Karpas-422 (cell line): ENCODE measurements at regions not wholly inside any gene's neighbourhood (a gene's known extent, or its start where the extent isn't known, plus 50 kb on each side); places are given as distances from the start of the nearest gene placed in this dataset.

ENCODE experiments used
- DNase-seq: peaks from one replicate; pipeline ENCODE4 v3.0.0-alpha.2; 2015
- H2AFZ ChIP-seq: fragments of 200-600 bp; sonication (generic); 2 replicates; pipeline ENCODE4 v1.6.1; 2014; ENCODE audit warnings: antibody characterized with exemption, low read length, mixed read lengths
- H3K27ac ChIP-seq: fragments of 200-600 bp; sonication (generic); 2 replicates; pipeline ENCODE4 v1.5.1; 2014; ENCODE audit warnings: mild to moderate bottlenecking, low read length, moderate library complexity
- H3K27me3 ChIP-seq: fragments of 200-600 bp; sonication (generic); 2 replicates; pipeline ENCODE4 v1.6.1; 2014; ENCODE audit warnings: low read length, mixed read lengths
- H3K36me3 ChIP-seq: fragments of 200-600 bp; sonication (generic); 2 replicates; pipeline ENCODE4 v1.6.1; 2014; ENCODE audit warnings: low read length, mixed read lengths; ENCODE audit not compliant: insufficient read depth
- H3K4me1 ChIP-seq: fragments of 200-600 bp; sonication (generic); 2 replicates; pipeline ENCODE4 v1.6.1; 2014; ENCODE audit warnings: mild to moderate bottlenecking, low read length, mixed read lengths
- H3K4me2 ChIP-seq: fragments of 200-600 bp; sonication (generic); 2 replicates; pipeline ENCODE4 v1.6.1; 2014; ENCODE audit warnings: low read length, low read depth, mild to moderate bottlenecking; ENCODE audit not compliant: poor library complexity, severe bottlenecking
- H3K4me3 ChIP-seq: fragments of 200-600 bp; sonication (generic); 2 replicates; pipeline ENCODE4 v1.5.1; 2014; ENCODE audit warnings: mild to moderate bottlenecking, antibody characterized with exemption, low read length, mixed read lengths
- H3K79me2 ChIP-seq: fragments of 200-600 bp; sonication (generic); 2 replicates; pipeline ENCODE4 v1.6.1; 2014; ENCODE audit warnings: mild to moderate bottlenecking, low read length, mixed read lengths
- H3K9ac ChIP-seq: fragments of 200-600 bp; sonication (generic); 2 replicates; pipeline ENCODE4 v1.6.0; 2014; ENCODE audit warnings: low read length
- H3K9me2 ChIP-seq: fragments of 200-600 bp; sonication (generic), shearing (Covaris generic); replicated peaks from 2 replicates; pipeline ENCODE4 v1.6.0; 2014; ENCODE audit warnings: mild to moderate bottlenecking, low read length, moderate library complexity; ENCODE audit not compliant: insufficient read depth
- H3K9me3 ChIP-seq: fragments of 300-700, 200-600 bp; sonication (generic); 2 replicates; pipeline ENCODE4 v1.6.1; 2014; ENCODE audit warnings: low read length, mixed read lengths
- H4K20me1 ChIP-seq: fragments of 200-600 bp; sonication (generic); 2 replicates; pipeline ENCODE4 v1.6.1; 2014; ENCODE audit warnings: mild to moderate bottlenecking, antibody characterized with exemption, low read length, low read depth; ENCODE audit not compliant: insufficient read depth

DNA sequence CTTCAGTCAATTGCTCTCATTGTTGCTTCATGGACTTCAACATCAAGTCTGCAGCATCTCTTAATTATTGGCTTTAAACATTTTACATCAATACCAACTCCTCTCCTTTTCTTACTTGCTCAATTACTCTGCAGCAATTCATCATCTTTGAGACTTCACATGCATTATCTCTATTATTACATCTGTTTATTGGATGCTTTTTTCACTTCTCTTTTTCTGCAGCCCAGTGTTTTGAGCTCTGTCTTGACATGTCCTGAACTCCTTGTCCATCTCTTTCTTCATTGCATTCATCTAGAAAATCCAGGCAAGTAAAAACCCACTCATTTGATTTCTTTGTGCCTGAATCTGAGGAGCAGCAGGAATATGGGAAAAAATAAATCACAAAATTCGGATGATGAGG, 647.9 kb downstream of the PLCL1 start:
- Histone ChIP-seq H3K27ac (no peak overlapping the region), H3K4me1 (no peaks in the 10 kb centered on the region), H3K36me3 (no peaks in the 10 kb centered on the region), H3K9me3 (no peaks in the 10 kb centered on the region), H2AFZ (no peak overlapping the region), H3K27me3 (no peaks in the 10 kb centered on the region), H4K20me1 (no peaks in the 10 kb centered on the region), H3K9me2 (no peaks in the 10 kb centered on the region), H3K9ac (no peak overlapping the region), H3K79me2 (no peaks in the 10 kb centered on the region), H3K4me2 (no peak overlapping the region), H3K4me3 (no peak overlapping the region)
- DNase-seq, result no peak

DNA sequence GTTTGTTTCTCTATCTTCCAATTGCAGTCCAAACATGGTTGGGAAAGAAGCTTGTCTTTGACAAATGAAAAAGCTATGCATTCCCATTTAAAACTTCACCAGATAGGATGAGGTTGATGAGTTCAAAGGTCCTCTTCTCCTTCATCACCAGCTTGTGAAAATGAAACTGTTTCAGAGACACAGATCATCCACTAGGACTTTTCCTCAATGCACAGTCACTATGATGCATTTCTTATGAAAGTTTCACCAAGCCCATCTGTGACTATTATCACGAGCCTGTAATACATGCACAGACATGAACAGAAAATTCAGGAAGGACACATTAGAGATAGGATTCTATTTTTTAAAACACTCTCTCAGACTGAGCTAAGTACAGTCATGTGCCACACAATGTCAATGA, 644.4 kb downstream of the PLCL1 start:
- Histone ChIP-seq H3K4me1 (no peaks in the 10 kb centered on the region), H3K9me2 (no peaks in the 10 kb centered on the region), H3K9me3 (no peaks in the 10 kb centered on the region), H3K9ac (no peak overlapping the region), H4K20me1 (no peaks in the 10 kb centered on the region), H2AFZ (no peak overlapping the region), H3K27ac (no peak overlapping the region), H3K36me3 (no peaks in the 10 kb centered on the region), H3K4me2 (no peak overlapping the region), H3K4me3 (no peak overlapping the region), H3K27me3 (no peaks in the 10 kb centered on the region), H3K79me2 (no peaks in the 10 kb centered on the region)
- no peak for DNase-seq

GRCh38 chr2:198444800-198445287, 640.5 kb downstream of the PLCL1 start:
- Histone ChIP-seq H3K4me2 (no peak overlapping the region), H3K9me3 (no peaks in the 10 kb centered on the region), H3K27ac (no peak overlapping the region), H4K20me1 (no peaks in the 10 kb centered on the region), H3K79me2 (no peaks in the 10 kb centered on the region), H3K9ac (no peak overlapping the region), H3K9me2 (no peaks in the 10 kb centered on the region), H3K4me3 (no peak overlapping the region), H3K27me3 (no peaks in the 10 kb centered on the region), H3K36me3 (no peaks in the 10 kb centered on the region), H2AFZ (no peak overlapping the region), H3K4me1 (peaks cover 3% of the 10 kb centered on the region; the same call in 1 of the 2 replicates)
- DNase-seq, result no peak

- H3K27ac ChIP-seq, result no peak overlapping the region
- no peak overlapping the region for H2AFZ ChIP-seq
- H4K20me1 ChIP-seq, result no peaks in the 10 kb centered on the region
- DNase-seq, result no peak
- H3K4me2 ChIP-seq, result no peak overlapping the region
- H3K9ac ChIP-seq, result no peak overlapping the region
- no peaks in the 10 kb centered on the region for H3K9me3 ChIP-seq
- no peaks in the 10 kb centered on the region for H3K9me2 ChIP-seq
- H3K79me2 ChIP-seq, result no peaks in the 10 kb centered on the region
- H3K4me1 ChIP-seq, result peaks cover 3% of the 10 kb centered on the region; the same call in 1 of the 2 replicates
- H3K27me3 ChIP-seq, result peaks cover 3% of the 10 kb centered on the region; the same call in 1 of the 2 replicates
- H3K36me3 ChIP-seq, result no peaks in the 10 kb centered on the region
- H3K4me3 ChIP-seq, result no peak overlapping the region
Observed at GRCh38 chr2:198441901-198442300, 637.5 kb downstream of the PLCL1 start.

- Histone ChIP-seq H3K4me1 (peaks cover 3% of the 10 kb centered on the region; the same call in 1 of the 2 replicates), H2AFZ (no peak overlapping the region), H3K36me3 (no peaks in the 10 kb centered on the region), H3K27ac (no peak overlapping the region), H3K4me2 (no peak overlapping the region), H3K9ac (no peak overlapping the region), H4K20me1 (no peaks in the 10 kb centered on the region), H3K79me2 (no peaks in the 10 kb centered on the region), H3K9me2 (no peaks in the 10 kb centered on the region), H3K9me3 (no peaks in the 10 kb centered on the region), H3K4me3 (no peak overlapping the region), H3K27me3 (peaks cover 3% of the 10 kb centered on the region; the same call in 1 of the 2 replicates)
- no peak for DNase-seq
Observed at GRCh38 chr2:198441246-198441645, 636.9 kb downstream of the PLCL1 start.

DNA sequence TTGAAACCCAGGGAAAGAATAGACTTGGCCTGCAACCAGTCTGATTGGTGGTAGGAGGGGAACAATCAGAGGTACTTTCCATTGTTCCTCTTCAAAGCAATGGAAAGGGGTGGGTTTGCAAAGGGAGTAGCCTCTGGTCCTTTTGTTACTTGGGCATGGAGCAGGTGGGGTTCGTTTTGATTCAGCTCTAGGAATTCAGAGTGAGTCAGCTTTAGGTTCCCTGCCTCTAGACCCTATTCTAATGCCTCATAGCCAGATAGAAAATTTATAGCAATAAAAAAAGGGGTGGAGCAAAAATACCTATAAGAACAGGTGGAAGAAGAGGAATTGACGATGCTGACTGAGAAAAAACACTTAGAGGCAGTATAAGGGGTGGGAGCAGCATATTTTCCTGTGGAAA, 636.4 kb downstream of the PLCL1 start:
- Histone ChIP-seq H3K27me3 (peaks cover 3% of the 10 kb centered on the region; the same call in 1 of the 2 replicates), H3K4me1 (peaks cover 3% of the 10 kb centered on the region; the same call in 1 of the 2 replicates), H4K20me1 (no peaks in the 10 kb centered on the region), H3K9ac (no peak overlapping the region), H3K9me2 (no peaks in the 10 kb centered on the region), H3K27ac (no peak overlapping the region), H3K4me2 (no peak overlapping the region), H2AFZ (no peak overlapping the region), H3K79me2 (no peaks in the 10 kb centered on the region), H3K9me3 (no peaks in the 10 kb centered on the region), H3K4me3 (no peak overlapping the region), H3K36me3 (no peaks in the 10 kb centered on the region)
- DNase-seq, result no peak

DNA sequence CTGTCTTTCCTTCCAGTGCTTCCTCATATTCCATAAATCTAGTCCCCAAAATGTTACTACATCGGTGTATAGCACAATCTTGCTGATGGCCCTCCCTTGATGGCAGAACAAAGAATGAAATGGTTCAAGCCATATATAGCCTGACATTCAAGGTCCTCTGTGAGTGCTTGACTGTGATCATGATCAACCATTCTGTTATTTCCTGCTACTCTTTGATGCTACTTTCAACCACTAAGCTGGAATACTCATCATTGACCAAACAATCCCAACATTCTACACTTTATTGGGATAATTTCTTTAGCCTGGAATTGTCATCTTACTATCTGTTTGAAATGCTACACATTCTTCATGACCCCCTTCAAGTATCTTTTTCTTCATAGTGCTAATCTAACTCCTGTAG, 633.9 kb downstream of the PLCL1 start:
- H3K36me3 ChIP-seq, result no peaks in the 10 kb centered on the region
- H3K79me2 ChIP-seq, result no peaks in the 10 kb centered on the region
- no peaks in the 10 kb centered on the region for H4K20me1 ChIP-seq
- H3K9ac ChIP-seq, result no peak overlapping the region
- no peak for DNase-seq
- H3K9me2 ChIP-seq, result no peaks in the 10 kb centered on the region
- H3K4me2 ChIP-seq, result no peak overlapping the region
- H3K27me3 ChIP-seq, result peaks cover 3% of the 10 kb centered on the region; the same call in 1 of the 2 replicates
- no peaks in the 10 kb centered on the region for H3K9me3 ChIP-seq
- H3K4me3 ChIP-seq, result no peak overlapping the region
- no peak overlapping the region for H2AFZ ChIP-seq
- H3K27ac ChIP-seq, result no peak overlapping the region
- peaks cover 3% of the 10 kb centered on the region; the same call in 1 of the 2 replicates for H3K4me1 ChIP-seq

DNA sequence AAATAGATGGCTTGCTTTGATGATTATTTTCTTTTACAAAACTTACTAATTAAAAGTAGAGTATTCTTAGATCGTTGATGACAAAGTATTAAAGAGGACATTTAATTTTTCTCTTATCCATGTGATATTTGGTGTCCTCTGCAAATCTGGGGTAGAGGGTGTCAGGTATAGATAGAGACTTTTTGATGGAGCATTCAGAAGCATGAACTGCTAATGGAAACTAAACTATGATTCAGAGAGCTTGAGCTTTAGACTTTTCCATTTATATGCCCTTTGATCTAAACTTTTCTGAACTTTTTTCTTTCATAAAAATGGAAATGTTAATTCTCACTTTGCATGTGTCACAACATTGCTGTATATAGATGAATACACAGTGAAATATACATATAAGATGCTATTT, 619.7 kb downstream of the PLCL1 start:
- no peaks in the 10 kb centered on the region for H3K36me3 ChIP-seq
- H3K9ac ChIP-seq, result no peak overlapping the region
- no peak overlapping the region for H3K4me3 ChIP-seq
- no peak overlapping the region for H3K27ac ChIP-seq
- H3K4me1 ChIP-seq, result no peaks in the 10 kb centered on the region
- H2AFZ ChIP-seq, result no peak overlapping the region
- no peaks in the 10 kb centered on the region for H3K27me3 ChIP-seq
- no peak overlapping the region for H3K4me2 ChIP-seq
- no peaks in the 10 kb centered on the region for H3K79me2 ChIP-seq
- no peaks in the 10 kb centered on the region for H3K9me2 ChIP-seq
- DNase-seq, result no peak
- no peaks in the 10 kb centered on the region for H3K9me3 ChIP-seq
- no peaks in the 10 kb centered on the region for H4K20me1 ChIP-seq

- Histone ChIP-seq H3K9me3 (no peaks in the 10 kb centered on the region), H2AFZ (no peak overlapping the region), H3K36me3 (no peaks in the 10 kb centered on the region), H3K4me2 (no peak overlapping the region), H3K9ac (no peak overlapping the region), H3K4me3 (no peak overlapping the region), H3K27ac (no peak overlapping the region), H3K4me1 (no peaks in the 10 kb centered on the region), H3K79me2 (no peaks in the 10 kb centered on the region), H3K9me2 (no peaks in the 10 kb centered on the region), H4K20me1 (no peaks in the 10 kb centered on the region), H3K27me3 (no peaks in the 10 kb centered on the region)
- DNase-seq, result no peak
Observed at GRCh38 chr2:198417836-198418235, 613.4 kb downstream of the PLCL1 start.
